ENCODE measurements at regions not wholly inside any gene's neighbourhood (a gene's known extent, or its start where the extent isn't known, plus 50 kb on each side); places are given as distances from the start of the nearest gene placed in this dataset.

- Mint-ChIP-seq H3K4me3 (peak overlapping the region in 1 of 2 donors; percentile 2), H3K36me3 (peaks cover 2 to 6% of the 10 kb centered on the region in 2 donors), H3K27me3 (ENCODE audit: low read depth in 3 of 3) (no peaks in the 10 kb centered on the region), H3K27ac (peak overlapping the region in 5 of 7 donors; percentile 1 to 51 (median 20)), H3K4me1 (peaks cover 60% of the 10 kb centered on the region), H3K9me3 (peaks cover 0 to 12% (median 2%) of the 10 kb centered on the region in 7 donors)
- Histone ChIP-seq H3K4me2 (replicated peaks; ENCODE audit: extremely low read depth, low read length, poor library complexity, severe bottlenecking) (peak overlapping the region; percentile 17), H3K79me2 (ENCODE audit: insufficient read depth, low read length) (no peaks in the 10 kb centered on the region), H2AFZ (ENCODE audit: insufficient read depth, low read depth, low read length, poor library complexity, severe bottlenecking) (peak overlapping the region; percentile 30), H3K27ac (ENCODE audit: low read depth in 1 of 2, low read length in 2 of 2) (peak overlapping the region in 1 of 2 donors; percentile 45), H3K27me3 (ENCODE audit: control insufficient read depth in 2 of 2, insufficient read depth in 2 of 2, low read length in 2 of 2) (no peaks in the 10 kb centered on the region), H3K36me3 (replicated peaks in 1 of 2; ENCODE audit: control insufficient read depth in 1 of 2, insufficient read depth in 2 of 2, low read length in 2 of 2) (no peaks in the 10 kb centered on the region), H4K20me1 (ENCODE audit: insufficient read depth, low read length) (no peaks in the 10 kb centered on the region), H3K9me3 (replicated peaks in 1 of 2; ENCODE audit: control insufficient read depth in 1 of 2, insufficient read depth in 1 of 2, low read length in 2 of 2) (no peaks in the 10 kb centered on the region), H3K4me3 (replicated peaks in 1 of 3; ENCODE audit: low read depth in 2 of 3, low read length in 3 of 3) (peak overlapping the region in 1 of 3 experiments; percentile 28), H3K4me1 (ENCODE audit: control insufficient read depth in 1 of 2, insufficient read depth in 2 of 2, low read length in 2 of 2) (peaks cover 47 to 52% of the 10 kb centered on the region in 2 donors), H3K9ac (ENCODE audit: insufficient read depth, low read length, poor library complexity, severe bottlenecking) (no peak overlapping the region)
- DNase-seq: no peak
- no peak for TF ChIP-seq CTCF (IDR thresholded peaks at IDR 0.05)
- intact Hi-C loops (cut with micrococcal nuclease): no loop called here
- 94% methylated on average over 7 of the region's 9 CpGs for WGBS (ENCODE audit: insufficient coverage)
These were observed 97.1 kb upstream of the CEP85L start for GRCh38 chr6:118748311-118749062.

GRCh38 chr6:118746825-118747174 lies 95.4 kb upstream of the CEP85L start:
- H3K27ac Mint-ChIP-seq: peak overlapping the region; percentile 90 to 97 (median 93)

More at GRCh38 chr6:118746825-118747174, 95.4 kb upstream of the CEP85L start:
- H3K27ac ChIP-seq (ENCODE audit: low read depth in 1 of 2, low read length in 2 of 2): peak overlapping the region; percentile 90 to 91
- Mint-ChIP-seq H3K36me3 (peaks cover 2 to 6% of the 10 kb centered on the region in 2 donors), H3K27me3 (ENCODE audit: low read depth in 3 of 3) (no peaks in the 10 kb centered on the region), H3K4me1 (peaks cover 55% of the 10 kb centered on the region), H3K9me3 (peaks cover 0 to 8% (median 2%) of the 10 kb centered on the region in 7 donors), H3K4me3 (peak overlapping the region in 1 of 2 donors; percentile 84)
- H2AFZ ChIP-seq (ENCODE audit: insufficient read depth, low read depth, low read length, poor library complexity, severe bottlenecking): no peak overlapping the region
- intact Hi-C loops (cut with micrococcal nuclease): no loop called here
- peak in 2 of 3 donors; percentile 46 to 59 for DNase-seq
- peak overlapping the region; percentile 48 for H3K4me2 ChIP-seq (replicated peaks; ENCODE audit: extremely low read depth, low read length, poor library complexity, severe bottlenecking)
- TF ChIP-seq CTCF (IDR thresholded peaks at IDR 0.05): no peak
- H3K9me3 ChIP-seq (replicated peaks in 1 of 2; ENCODE audit: control insufficient read depth in 1 of 2, insufficient read depth in 1 of 2, low read length in 2 of 2): no peaks in the 10 kb centered on the region
- H3K79me2 ChIP-seq (ENCODE audit: insufficient read depth, low read length): no peaks in the 10 kb centered on the region
- peak overlapping the region; percentile 19 for H3K9ac ChIP-seq (ENCODE audit: insufficient read depth, low read length, poor library complexity, severe bottlenecking)
- H3K36me3 ChIP-seq (replicated peaks in 1 of 2; ENCODE audit: control insufficient read depth in 1 of 2, insufficient read depth in 2 of 2, low read length in 2 of 2): no peaks in the 10 kb centered on the region
- H3K4me1 ChIP-seq (ENCODE audit: control insufficient read depth in 1 of 2, insufficient read depth in 2 of 2, low read length in 2 of 2): peaks cover 47 to 52% of the 10 kb centered on the region in 2 donors
- no peaks in the 10 kb centered on the region for H3K27me3 ChIP-seq (ENCODE audit: control insufficient read depth in 2 of 2, insufficient read depth in 2 of 2, low read length in 2 of 2)
- peak overlapping the region in 1 of 3 experiments; percentile 4 for H3K4me3 ChIP-seq (replicated peaks in 1 of 3; ENCODE audit: low read depth in 2 of 3, low read length in 3 of 3)
- no peaks in the 10 kb centered on the region for H4K20me1 ChIP-seq (ENCODE audit: insufficient read depth, low read length)

Data from CD14-positive monocyte (primary cell).